ENCODE measurements at regions not wholly inside any gene's neighbourhood (a gene's known extent, or its start where the extent isn't known, plus 50 kb on each side); places are given as distances from the start of the nearest gene placed in this dataset.

GRCh38 chr4:181259081-181259709 is 984.0 kb upstream of the TENM3 start:
- Histone ChIP-seq H3K9me3 (no peaks in the 10 kb centered on the region), H3K27ac (replicated peaks in 1 of 4) (no peak overlapping the region), H3K36me3 (no peaks in the 10 kb centered on the region), H3K4me3 (no peak overlapping the region), H3K4me1 (no peaks in the 10 kb centered on the region), H3K27me3 (no peaks in the 10 kb centered on the region)
- 49% methylated on average over 4 of the region's 4 CpGs for whole genome bisulfite sequencing
- no peak for DNase-seq (ENCODE audit: extremely low spot score)
- intact Hi-C loops (cut with DNase I), result no loop called here
- TF ChIP-seq POLR2A (IDR thresholded peaks at IDR 0.05; ENCODE audit: low read depth), result no peak

GRCh38 chr4:181261279-181261678 is 981.9 kb upstream of the TENM3 start:
- H3K4me1 ChIP-seq, result no peaks in the 10 kb centered on the region
- H3K27ac ChIP-seq (replicated peaks in 1 of 4), result no peak overlapping the region
- TF ChIP-seq EP300 (IDR thresholded peaks at IDR 0.05), result no peak
- no peak for TF ChIP-seq POLR2AphosphoS5 (IDR thresholded peaks at IDR 0.05)
- TF ChIP-seq POLR2A (IDR thresholded peaks at IDR 0.05; ENCODE audit: low read depth), result no peak
- no peak for TF ChIP-seq CTCF (IDR thresholded peaks at IDR 0.05)
- H3K27me3 ChIP-seq, result no peaks in the 10 kb centered on the region
- no peak for DNase-seq (ENCODE audit: extremely low spot score)
- intact Hi-C loops (cut with DNase I), result no loop called here
- H3K4me3 ChIP-seq, result no peak overlapping the region
- H3K9me3 ChIP-seq, result no peaks in the 10 kb centered on the region
- WGBS, result 15% methylated on average over 5 of the region's 5 CpGs
- no peaks in the 10 kb centered on the region for H3K36me3 ChIP-seq

GRCh38 chr4:181264893-181265292 is 978.3 kb upstream of the TENM3 start:
- TF ChIP-seq POLR2AphosphoS5 (IDR thresholded peaks at IDR 0.05), result no peak
- no peaks in the 10 kb centered on the region for H3K27me3 ChIP-seq
- H3K9me3 ChIP-seq, result no peaks in the 10 kb centered on the region
- no peak overlapping the region for H3K27ac ChIP-seq (replicated peaks in 1 of 4)
- 51% methylated on average over 9 of the region's 9 CpGs for WGBS
- no peaks in the 10 kb centered on the region for H3K36me3 ChIP-seq
- no peaks in the 10 kb centered on the region for H3K4me1 ChIP-seq
- intact Hi-C loops (cut with DNase I), result no loop called here
- H3K4me3 ChIP-seq, result no peak overlapping the region
- DNase-seq (ENCODE audit: extremely low spot score), result no peak

GRCh38 chr4:181265370-181265769 is 977.8 kb upstream of the TENM3 start:
- Histone ChIP-seq H3K4me1 (no peaks in the 10 kb centered on the region), H3K4me3 (no peak overlapping the region), H3K9me3 (no peaks in the 10 kb centered on the region), H3K27ac (replicated peaks in 1 of 4) (no peak overlapping the region), H3K36me3 (no peaks in the 10 kb centered on the region), H3K27me3 (no peaks in the 10 kb centered on the region)
- no peak for DNase-seq (ENCODE audit: extremely low spot score)
- 71% methylated on average over 4 of the region's 4 CpGs for WGBS
- no peak for TF ChIP-seq POLR2AphosphoS5 (IDR thresholded peaks at IDR 0.05)
- TF ChIP-seq POLR2A (IDR thresholded peaks at IDR 0.05; ENCODE audit: low read depth), result no peak
- TF ChIP-seq EP300 (IDR thresholded peaks at IDR 0.05), result no peak
- no peak for TF ChIP-seq CTCF (IDR thresholded peaks at IDR 0.05)
- intact Hi-C loops (cut with DNase I), result no loop called here

GRCh38 chr4:181271116-181271640 is 972.0 kb upstream of the TENM3 start:
- no peaks in the 10 kb centered on the region for H3K4me1 ChIP-seq
- no peak for TF ChIP-seq POLR2A (IDR thresholded peaks at IDR 0.05; ENCODE audit: low read depth)
- TF ChIP-seq EP300 (IDR thresholded peaks at IDR 0.05), result no peak
- no peak for TF ChIP-seq POLR2AphosphoS5 (IDR thresholded peaks at IDR 0.05)
- TF ChIP-seq CTCF (IDR thresholded peaks at IDR 0.05), result no peak
- intact Hi-C loops (cut with DNase I), result no loop called here
- no peak overlapping the region for H3K27ac ChIP-seq (replicated peaks in 1 of 4)
- H3K27me3 ChIP-seq, result no peaks in the 10 kb centered on the region
- no peak overlapping the region for H3K4me3 ChIP-seq
- no peaks in the 10 kb centered on the region for H3K36me3 ChIP-seq
- H3K9me3 ChIP-seq, result peaks cover 0 to 2% (median 0%) of the 10 kb centered on the region in 4 donors
- WGBS, result 87% methylated on average over 9 of the region's 9 CpGs
- DNase-seq (ENCODE audit: extremely low spot score), result no peak

GRCh38 chr4:181272422-181272821 is 970.8 kb upstream of the TENM3 start:
- H3K4me1 ChIP-seq, result no peaks in the 10 kb centered on the region
- intact Hi-C loops (cut with DNase I), result no loop called here
- no peak overlapping the region for H3K4me3 ChIP-seq
- no peaks in the 10 kb centered on the region for H3K36me3 ChIP-seq
- H3K27ac ChIP-seq (replicated peaks in 1 of 4), result no peak overlapping the region
- TF ChIP-seq POLR2A (IDR thresholded peaks at IDR 0.05; ENCODE audit: low read depth) (no peak), CTCF (IDR thresholded peaks at IDR 0.05) (no peak), EP300 (IDR thresholded peaks at IDR 0.05) (no peak), POLR2AphosphoS5 (IDR thresholded peaks at IDR 0.05) (no peak)
- 80% methylated on average over 4 of the region's 4 CpGs for WGBS
- H3K9me3 ChIP-seq, result peaks cover 0 to 4% (median 0%) of the 10 kb centered on the region in 4 donors
- no peaks in the 10 kb centered on the region for H3K27me3 ChIP-seq
- DNase-seq (ENCODE audit: extremely low spot score), result no peak

Data from esophagus muscularis mucosa (tissue), 4 donors.